ENCODE measurements at regions not wholly inside any gene's neighbourhood (a gene's known extent, or its start where the extent isn't known, plus 50 kb on each side); places are given as distances from the start of the nearest gene placed in this dataset.

GRCh38 chr6:8608737-8609136 is 173.4 kb upstream of the SLC35B3 start:
- H3K27ac ChIP-seq (ENCODE audit: low read length): no peak overlapping the region
- BruUV-seq (replicated peaks): no TSS peak
- ChIA-PET POLR2A (ENCODE audit: unreplicated experiment) (no interaction called here), CTCF (no interaction called here)
- no peak overlapping the region for H3K4me2 ChIP-seq (ENCODE audit: low read length)
- DNase-seq (no peak), ATAC-seq (no peak)
- no peak overlapping the region for H2AFZ ChIP-seq (ENCODE audit: low read length)
- no peaks in the 10 kb centered on the region for H3K9me3 ChIP-seq (ENCODE audit: low read length)
- H3F3A ChIP-seq (ENCODE audit: low read length, unreplicated experiment): no peaks in the 10 kb centered on the region
- no peaks in the 10 kb centered on the region for H3K9me2 ChIP-seq (replicated peaks; ENCODE audit: low read length)
- no peaks in the 10 kb centered on the region for H3K79me2 ChIP-seq (ENCODE audit: low read length)
- no peak for TF ChIP-seq EZH2phosphoT487 (IDR thresholded peaks at IDR 0.05; ENCODE audit: borderline replicate concordance, low read length)
- TF ChIP-seq EZH2 (IDR thresholded peaks at IDR 0.05; ENCODE audit: low read length, unreplicated experiment): no peak
- TF ChIP-seq CTCF (conservative IDR thresholded peaks at IDR 0.05; ENCODE audit: low read depth, low read length): no peak
- no peaks in the 10 kb centered on the region for H3K4me1 ChIP-seq (ENCODE audit: insufficient read depth, low read length)
- intact Hi-C loops (cut with micrococcal nuclease): no loop called here
- H4K20me1 ChIP-seq (ENCODE audit: low read length): no peaks in the 10 kb centered on the region
- no peak overlapping the region for H3K9ac ChIP-seq (ENCODE audit: low read length)
- H3K36me3 ChIP-seq (ENCODE audit: low read depth, low read length): no peaks in the 10 kb centered on the region
- H3K27me3 ChIP-seq (ENCODE audit: low read length): peaks cover 30% of the 10 kb centered on the region; the same call in 1 of the 2 replicates
- H3K4me3 ChIP-seq (ENCODE audit: low read length): no peak overlapping the region

GRCh38 chr6:8589941-8590729 is 154.8 kb upstream of the SLC35B3 start:
- ChIA-PET POLR2A (ENCODE audit: unreplicated experiment) (no interaction called here), CTCF (no interaction called here)
- Histone ChIP-seq H4K20me1 (ENCODE audit: low read length) (no peaks in the 10 kb centered on the region), H2AFZ (ENCODE audit: low read length) (no peak overlapping the region), H3K4me1 (ENCODE audit: insufficient read depth, low read length) (no peaks in the 10 kb centered on the region), H3K9me2 (replicated peaks; ENCODE audit: low read length) (no peaks in the 10 kb centered on the region), H3K79me2 (ENCODE audit: low read length) (no peaks in the 10 kb centered on the region), H3K4me3 (ENCODE audit: low read length) (no peak overlapping the region), H3K4me2 (ENCODE audit: low read length) (no peak overlapping the region), H3F3A (ENCODE audit: low read length, unreplicated experiment) (no peaks in the 10 kb centered on the region), H3K27me3 (ENCODE audit: low read length) (no peaks in the 10 kb centered on the region), H3K9me3 (ENCODE audit: low read length) (no peaks in the 10 kb centered on the region), H3K27ac (ENCODE audit: low read length) (no peak overlapping the region), H3K36me3 (ENCODE audit: low read depth, low read length) (no peaks in the 10 kb centered on the region), H3K9ac (ENCODE audit: low read length) (no peak overlapping the region)
- TF ChIP-seq CTCF (conservative IDR thresholded peaks at IDR 0.05; ENCODE audit: low read depth, low read length): peak; percentile 35; the same call in 1 of the 2 replicates
- TF ChIP-seq EZH2phosphoT487 (IDR thresholded peaks at IDR 0.05; ENCODE audit: borderline replicate concordance, low read length): no peak
- TF ChIP-seq EZH2 (IDR thresholded peaks at IDR 0.05; ENCODE audit: low read length, unreplicated experiment): no peak
- ATAC-seq (no peak), DNase-seq (peak; percentile 15)
- intact Hi-C loops (cut with micrococcal nuclease): loop anchor here (2.0 kb wide), 1 partner anchor 33 kb away; no protein-coding TSS in a partner anchor
- BruUV-seq (replicated peaks): no TSS peak

GRCh38 chr6:8588176-8588575 is 152.8 kb upstream of the SLC35B3 start:
- H3K9ac ChIP-seq (ENCODE audit: low read length): no peak overlapping the region
- H2AFZ ChIP-seq (ENCODE audit: low read length): no peak overlapping the region
- H3K27ac ChIP-seq (ENCODE audit: low read length): no peak overlapping the region
- intact Hi-C loops (cut with micrococcal nuclease): loop anchor here (2.0 kb wide), 1 partner anchor 31 kb away; no protein-coding TSS in a partner anchor
- ATAC-seq (no peak), DNase-seq (no peak)
- H3K9me2 ChIP-seq (replicated peaks; ENCODE audit: low read length): no peaks in the 10 kb centered on the region
- no peak overlapping the region for H3K4me3 ChIP-seq (ENCODE audit: low read length)
- no peaks in the 10 kb centered on the region for H3F3A ChIP-seq (ENCODE audit: low read length, unreplicated experiment)
- no peaks in the 10 kb centered on the region for H3K79me2 ChIP-seq (ENCODE audit: low read length)
- H3K4me1 ChIP-seq (ENCODE audit: insufficient read depth, low read length): no peaks in the 10 kb centered on the region
- TF ChIP-seq EZH2phosphoT487 (IDR thresholded peaks at IDR 0.05; ENCODE audit: borderline replicate concordance, low read length) (no peak), EZH2 (IDR thresholded peaks at IDR 0.05; ENCODE audit: low read length, unreplicated experiment) (no peak), CTCF (conservative IDR thresholded peaks at IDR 0.05; ENCODE audit: low read depth, low read length) (no peak)
- no TSS peak for BruUV-seq (replicated peaks)
- no peaks in the 10 kb centered on the region for H3K36me3 ChIP-seq (ENCODE audit: low read depth, low read length)
- POLR2A ChIA-PET (ENCODE audit: unreplicated experiment): no interaction called here
- H3K9me3 ChIP-seq (ENCODE audit: low read length): no peaks in the 10 kb centered on the region
- no peak overlapping the region for H3K4me2 ChIP-seq (ENCODE audit: low read length)
- CTCF ChIA-PET: no interaction called here
- H3K27me3 ChIP-seq (ENCODE audit: low read length): no peaks in the 10 kb centered on the region
- no peaks in the 10 kb centered on the region for H4K20me1 ChIP-seq (ENCODE audit: low read length)

Data from PC-3 (cell line).